DND-41 (cell line): ENCODE measurements at regions not wholly inside any gene's neighbourhood (a gene's known extent, or its start where the extent isn't known, plus 50 kb on each side); places are given as distances from the start of the nearest gene placed in this dataset.

ENCODE experiments used
- ATAC-seq: fragments of 200-7000 bp; cut with Tn5 transposase; 3 replicates; pipeline ENCODE4 v1.9.1; 2021; ENCODE audit warnings: low read depth; ENCODE audit not compliant: insufficient read depth
- DNase-seq: peaks from one replicate; pipeline ENCODE4 v3.0.0-alpha.2; 2020
- H2AFZ ChIP-seq: 2 replicates; pipeline ENCODE4 v1.6.0; 2012; ENCODE audit warnings: low read depth, low read length
- H3K27ac ChIP-seq: 2 replicates; pipeline ENCODE4 v1.5.1; 2012; ENCODE audit warnings: low read length, inconsistent platforms
- H3K27me3 ChIP-seq: fragments of 200-600 bp; sonication (generic); 2 replicates; pipeline ENCODE4 v1.6.0; 2012; ENCODE audit warnings: low read length, mild to moderate bottlenecking, inconsistent platforms; ENCODE audit not compliant: insufficient read depth, poor library complexity
- H3K36me3 ChIP-seq: 2 replicates; pipeline ENCODE4 v1.5.1; 2012; ENCODE audit warnings: low read length, inconsistent platforms; ENCODE audit not compliant: insufficient read depth
- H3K4me1 ChIP-seq: 2 replicates; pipeline ENCODE4 v1.5.1; 2012; ENCODE audit warnings: mild to moderate bottlenecking, low read length; ENCODE audit not compliant: insufficient read depth
- H3K4me2 ChIP-seq: 2 replicates; pipeline ENCODE4 v1.6.0; 2012; ENCODE audit warnings: mild to moderate bottlenecking, moderate library complexity, low read length, inconsistent platforms; ENCODE audit not compliant: insufficient read depth
- H3K4me3 ChIP-seq, 2 experiments: fragments of 200-600 bp in 1 of 2; shearing (Covaris generic) in 1 of 2; 2 replicates each; pipeline ENCODE4 v1.5.1; 2012 to 2016; ENCODE audit warnings: inconsistent platforms in 2 of 2, low read length in 2 of 2, mild to moderate bottlenecking in 2 of 2, low read depth in 1 of 2, moderate library complexity in 1 of 2
- H3K79me2 ChIP-seq: 2 replicates; pipeline ENCODE4 v1.6.0; 2012; ENCODE audit warnings: low read length, inconsistent platforms; ENCODE audit not compliant: insufficient read depth
- H3K9ac ChIP-seq: 2 replicates; pipeline ENCODE4 v1.6.0; 2012; ENCODE audit warnings: low read depth, mild to moderate bottlenecking, inconsistent platforms, low read length, moderate library complexity
- H3K9me3 ChIP-seq: 2 replicates; pipeline ENCODE4 v1.5.1; 2012; ENCODE audit warnings: low read length, moderate library complexity, mild to moderate bottlenecking, inconsistent platforms; ENCODE audit not compliant: insufficient read depth, severe bottlenecking
- H4K20me1 ChIP-seq: 2 replicates; pipeline ENCODE4 v1.6.0; 2012; ENCODE audit warnings: low read length; ENCODE audit not compliant: insufficient read depth
- EZH2 ChIP-seq: IDR thresholded peaks from 3 replicates; pipeline ENCODE4 v1.6.1; 2012; ENCODE audit warnings: borderline replicate concordance, low read depth, mild to moderate bottlenecking, moderate library complexity, low read length, inconsistent platforms; ENCODE audit not compliant: severe bottlenecking
- TF ChIP-seq, protein P1 (sequence below): IDR thresholded peaks from 2 replicates; pipeline ENCODE4 v1.5.1; 2012; ENCODE audit warnings: borderline replicate concordance, low read length, moderate library complexity, mild to moderate bottlenecking; ENCODE audit not compliant: poor library complexity, severe bottlenecking; ENCODE audit errors: extremely low read depth

GRCh38 chr3:63150880-63151279, 127.2 kb upstream of the SYNPR start:
- H4K20me1 ChIP-seq = no peaks in the 10 kb centered on the region
- H3K9ac ChIP-seq = no peak overlapping the region
- no peak overlapping the region for H3K27ac ChIP-seq
- no peaks in the 10 kb centered on the region for H3K4me1 ChIP-seq
- H3K79me2 ChIP-seq = no peaks in the 10 kb centered on the region
- DNase-seq (no peak), ATAC-seq (no peak)
- no peak overlapping the region for H3K4me3 ChIP-seq
- no peak for TF ChIP-seq EZH2
- TF ChIP-seq, protein P1, sequence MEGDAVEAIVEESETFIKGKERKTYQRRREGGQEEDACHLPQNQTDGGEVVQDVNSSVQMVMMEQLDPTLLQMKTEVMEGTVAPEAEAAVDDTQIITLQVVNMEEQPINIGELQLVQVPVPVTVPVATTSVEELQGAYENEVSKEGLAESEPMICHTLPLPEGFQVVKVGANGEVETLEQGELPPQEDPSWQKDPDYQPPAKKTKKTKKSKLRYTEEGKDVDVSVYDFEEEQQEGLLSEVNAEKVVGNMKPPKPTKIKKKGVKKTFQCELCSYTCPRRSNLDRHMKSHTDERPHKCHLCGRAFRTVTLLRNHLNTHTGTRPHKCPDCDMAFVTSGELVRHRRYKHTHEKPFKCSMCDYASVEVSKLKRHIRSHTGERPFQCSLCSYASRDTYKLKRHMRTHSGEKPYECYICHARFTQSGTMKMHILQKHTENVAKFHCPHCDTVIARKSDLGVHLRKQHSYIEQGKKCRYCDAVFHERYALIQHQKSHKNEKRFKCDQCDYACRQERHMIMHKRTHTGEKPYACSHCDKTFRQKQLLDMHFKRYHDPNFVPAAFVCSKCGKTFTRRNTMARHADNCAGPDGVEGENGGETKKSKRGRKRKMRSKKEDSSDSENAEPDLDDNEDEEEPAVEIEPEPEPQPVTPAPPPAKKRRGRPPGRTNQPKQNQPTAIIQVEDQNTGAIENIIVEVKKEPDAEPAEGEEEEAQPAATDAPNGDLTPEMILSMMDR = no peak
- no peak overlapping the region for H2AFZ ChIP-seq
- H3K4me2 ChIP-seq = no peak overlapping the region
- no peaks in the 10 kb centered on the region for H3K27me3 ChIP-seq
- no peaks in the 10 kb centered on the region for H3K36me3 ChIP-seq
- no peaks in the 10 kb centered on the region for H3K9me3 ChIP-seq

- Histone ChIP-seq H3K36me3 (no peaks in the 10 kb centered on the region), H4K20me1 (no peaks in the 10 kb centered on the region), H3K4me3 (no peak overlapping the region), H3K79me2 (no peaks in the 10 kb centered on the region), H3K27ac (no peak overlapping the region), H3K27me3 (no peaks in the 10 kb centered on the region), H2AFZ (no peak overlapping the region), H3K9me3 (no peaks in the 10 kb centered on the region), H3K4me1 (no peaks in the 10 kb centered on the region), H3K9ac (no peak overlapping the region), H3K4me2 (no peak overlapping the region)
- no peak for ATAC-seq
- TF ChIP-seq, protein P1 = no peak
- no peak for TF ChIP-seq EZH2
- no peak for DNase-seq
These were observed 126.2 kb upstream of the SYNPR start for GRCh38 chr3:63151897-63152296.

GRCh38 chr3:63159764-63160163, 118.3 kb upstream of the SYNPR start:
- TF ChIP-seq EZH2 = no peak
- TF ChIP-seq, protein P1 = no peak
- H3K4me2 ChIP-seq = no peak overlapping the region
- DNase-seq (no peak), ATAC-seq (no peak)
- H3K27me3 ChIP-seq = no peaks in the 10 kb centered on the region
- H3K79me2 ChIP-seq = no peaks in the 10 kb centered on the region
- no peaks in the 10 kb centered on the region for H3K36me3 ChIP-seq
- no peak overlapping the region for H3K4me3 ChIP-seq
- H3K4me1 ChIP-seq = no peaks in the 10 kb centered on the region
- H4K20me1 ChIP-seq = no peaks in the 10 kb centered on the region
- no peak overlapping the region for H3K9ac ChIP-seq
- H2AFZ ChIP-seq = no peak overlapping the region
- no peaks in the 10 kb centered on the region for H3K9me3 ChIP-seq
- H3K27ac ChIP-seq = no peak overlapping the region

DNA sequence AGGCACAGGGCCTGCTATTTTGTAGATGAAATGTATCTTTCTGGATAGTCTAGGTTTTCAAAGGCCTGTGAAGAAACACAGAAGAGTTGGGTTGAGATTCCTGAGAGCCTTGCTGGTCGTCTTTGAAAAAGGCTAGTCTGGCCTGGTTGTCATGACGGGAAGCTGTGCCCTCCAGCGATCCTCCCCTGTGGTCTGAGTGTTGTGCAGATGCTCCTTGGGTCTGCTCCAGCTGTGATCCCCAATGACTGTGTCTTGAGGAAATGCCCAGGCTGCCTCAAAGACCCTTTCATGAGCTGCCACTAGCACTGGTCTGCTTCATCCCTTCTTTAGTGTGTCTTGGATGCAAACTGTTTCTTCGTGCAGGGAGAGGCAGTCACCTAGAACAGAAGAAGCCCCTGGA, 111.0 kb upstream of the SYNPR start:
- no peaks in the 10 kb centered on the region for H3K36me3 ChIP-seq
- no peaks in the 10 kb centered on the region for H3K9me3 ChIP-seq
- no peaks in the 10 kb centered on the region for H3K79me2 ChIP-seq

More for the DNA sequence above, 111.0 kb upstream of the SYNPR start:
- Histone ChIP-seq H3K4me3 (no peak overlapping the region), H3K27ac (no peak overlapping the region), H3K27me3 (no peaks in the 10 kb centered on the region), H3K4me1 (no peaks in the 10 kb centered on the region), H3K4me2 (no peak overlapping the region), H4K20me1 (no peaks in the 10 kb centered on the region), H3K9ac (no peak overlapping the region), H2AFZ (no peak overlapping the region)
- TF ChIP-seq EZH2 = no peak
- TF ChIP-seq, protein P1 = no peak
- no peak for DNase-seq
- no peak for ATAC-seq
